Activated naive CD8-positive, alpha-beta T cell treated with anti-CD3 and anti-CD28 coated beads, Interleukin-2, amount 50 U/mL, for 16 hours (primary cell): ENCODE measurements at regions not wholly inside any gene's neighbourhood (a gene's known extent, or its start where the extent isn't known, plus 50 kb on each side); places are given as distances from the start of the nearest gene placed in this dataset.

ENCODE experiments used
- DNase-seq: peaks from one replicate; pipeline ENCODE4 v3.0.0-alpha.2; 2020; ENCODE audit warnings: low read depth, low spot score

DNA sequence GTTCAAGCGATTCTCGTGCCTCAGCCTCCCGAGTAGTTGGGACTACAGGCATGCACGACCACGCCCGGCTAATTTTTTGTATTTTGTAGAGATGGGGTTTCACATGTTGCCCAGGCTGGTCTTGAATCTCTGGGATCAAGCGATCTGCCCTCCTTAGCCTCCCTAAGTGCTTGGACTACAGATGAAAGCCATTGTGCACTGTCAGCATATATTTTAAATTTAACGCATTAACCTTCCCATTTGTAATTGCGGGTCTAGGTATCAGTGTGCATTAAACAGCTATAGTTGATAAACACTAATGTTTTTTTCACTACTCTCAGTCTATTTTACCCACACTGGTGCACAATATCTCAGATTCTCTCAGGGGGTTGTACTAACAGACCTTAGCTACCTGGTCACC is 1930.8 kb downstream of the C4orf33 start:
- DNase-seq, result no peak

DNA sequence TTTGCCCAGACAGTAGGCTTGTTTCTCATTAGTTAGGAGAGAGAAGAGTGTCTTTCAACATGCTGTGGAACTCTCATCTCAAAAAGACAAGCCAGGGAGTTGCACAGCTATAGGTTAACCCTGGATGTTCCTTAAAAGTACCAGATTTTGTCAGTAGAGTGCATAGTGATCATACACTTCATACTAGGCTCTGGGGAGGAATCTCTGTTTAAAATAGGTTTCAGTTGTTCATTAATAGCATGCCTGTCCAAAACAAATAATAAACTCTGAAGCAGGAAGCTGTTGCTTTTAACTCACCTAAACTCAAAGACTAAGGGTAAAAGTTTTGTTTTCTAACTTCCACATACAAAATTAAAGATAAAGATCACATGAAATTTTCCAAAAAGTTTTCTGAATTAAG is 1948.4 kb downstream of the C4orf33 start:
- no peak for DNase-seq

DNA sequence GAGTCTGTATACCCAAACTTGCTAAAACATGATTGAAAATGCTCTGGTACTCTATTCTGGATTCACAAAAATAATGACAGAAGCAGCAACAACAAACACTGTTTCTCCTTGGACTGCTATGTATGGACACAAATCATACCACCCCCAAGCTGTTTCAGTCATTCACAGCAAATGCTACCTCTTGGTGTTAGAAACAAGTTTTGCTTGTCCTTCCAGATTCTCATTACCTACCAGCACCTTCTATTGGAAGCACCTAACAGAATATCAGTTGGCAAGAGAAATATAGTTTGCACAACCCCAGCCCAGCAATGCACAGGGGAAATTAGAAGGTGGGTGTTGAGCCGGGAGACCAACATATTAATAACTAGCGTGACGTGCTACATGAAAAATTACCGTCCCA is 1950.9 kb downstream of the C4orf33 start:
- no peak for DNase-seq

GRCh38 chr4:131052646-131053045 is 1956.7 kb downstream of the C4orf33 start:
- DNase-seq, result no peak

GRCh38 chr4:131054489-131055019 is 1958.6 kb downstream of the C4orf33 start:
- DNase-seq, result no peak

DNA sequence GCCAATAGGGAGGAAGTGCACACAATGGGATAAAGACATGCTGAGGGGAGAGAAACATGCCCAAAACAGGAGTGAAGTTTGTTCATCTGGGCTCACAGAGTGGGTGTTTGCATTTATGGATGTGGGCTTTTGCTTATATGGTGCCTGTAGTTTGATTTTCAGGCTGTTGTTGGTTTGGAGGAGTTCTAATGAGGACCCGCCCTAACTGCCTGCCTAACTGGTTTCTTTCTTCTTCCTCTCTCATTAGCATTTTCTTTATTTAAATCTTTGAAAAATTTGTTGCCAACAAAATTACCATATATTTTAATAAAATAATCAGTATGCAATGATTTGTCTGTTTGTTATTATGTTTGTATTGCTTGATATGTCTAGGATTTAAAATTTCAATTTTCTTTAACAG is 1965.8 kb downstream of the C4orf33 start:
- DNase-seq, result no peak

GRCh38 chr4:131063878-131064277 is 1967.9 kb downstream of the C4orf33 start:
- no peak for DNase-seq

GRCh38 chr4:131081069-131081468 is 1985.1 kb downstream of the C4orf33 start:
- DNase-seq, result no peak

DNA sequence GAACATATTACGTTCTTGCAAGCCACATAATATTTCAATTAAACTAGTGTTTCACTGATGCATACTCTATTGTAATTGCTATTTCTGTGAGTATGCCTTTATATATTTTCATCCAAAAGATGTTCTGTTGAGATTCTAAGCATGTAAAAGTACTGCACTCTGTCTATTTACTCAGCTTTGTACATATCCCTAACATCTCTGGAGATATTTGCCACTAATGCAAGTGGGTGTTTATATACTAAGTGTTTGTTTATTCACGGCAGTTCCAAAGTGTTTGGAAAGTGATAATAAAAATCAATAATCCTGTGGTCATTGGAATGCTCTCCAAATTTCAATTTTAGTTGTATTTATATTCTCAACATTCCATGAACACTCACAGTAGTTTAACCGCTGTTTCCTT is 1989.0 kb downstream of the C4orf33 start:
- DNase-seq, result no peak

DNA sequence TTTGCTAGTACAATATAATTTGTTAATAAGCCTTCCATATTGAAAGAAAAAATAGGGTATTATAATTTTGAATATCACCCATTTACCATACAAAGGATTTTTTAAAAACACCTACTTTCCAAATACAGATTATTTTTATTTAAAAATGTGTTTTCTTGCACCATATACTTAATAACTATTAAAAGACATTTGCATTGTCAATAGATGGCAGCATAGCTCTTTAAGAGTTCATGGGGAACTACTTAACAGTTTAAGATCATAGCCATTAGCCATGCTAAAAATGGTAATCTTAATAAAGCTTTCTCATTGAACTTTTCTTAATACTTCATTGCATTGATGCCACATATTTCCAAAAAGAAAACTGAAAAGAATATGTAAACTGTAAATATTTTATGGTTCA is 1995.9 kb downstream of the C4orf33 start:
- DNase-seq, result no peak

DNA sequence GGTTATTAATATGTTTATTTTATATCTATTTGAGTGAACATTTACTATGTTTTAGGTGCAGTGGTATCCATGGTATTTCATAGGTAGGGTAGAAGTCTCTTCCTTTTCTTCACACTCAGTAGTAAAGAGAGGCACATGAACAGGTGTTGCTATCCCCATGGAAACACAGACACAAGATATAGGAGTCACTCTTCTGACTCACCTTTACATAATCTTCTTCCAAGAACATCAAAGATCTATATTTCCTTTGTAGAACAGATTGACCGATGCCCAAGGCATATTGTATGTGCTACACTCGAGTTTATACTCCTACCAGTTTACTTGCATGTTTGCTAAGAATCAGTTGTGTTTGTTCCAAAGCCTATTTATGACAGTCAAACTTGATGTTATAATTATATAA is 1997.4 kb downstream of the C4orf33 start:
- DNase-seq, result no peak

DNA sequence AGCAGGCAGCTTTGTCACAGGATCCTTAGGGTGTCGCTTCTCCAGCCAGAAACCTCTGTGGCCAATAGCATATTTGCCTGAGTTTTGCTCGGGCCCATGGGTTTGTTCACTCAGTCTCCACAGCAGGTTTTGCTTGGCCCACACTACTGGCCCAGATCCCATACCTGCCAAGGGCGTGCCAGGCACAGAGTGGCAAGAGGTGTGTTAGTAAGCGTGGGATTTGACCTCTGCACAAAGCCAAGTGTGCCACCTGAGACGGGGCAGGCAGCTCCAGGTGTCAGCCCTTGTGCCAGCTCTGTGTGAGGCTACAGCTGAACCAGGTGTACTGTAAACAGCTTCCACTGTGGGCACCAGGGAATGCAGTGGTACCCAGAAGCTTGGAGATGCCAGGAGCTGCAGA is 2003.0 kb downstream of the C4orf33 start:
- DNase-seq, result no peak

DNA sequence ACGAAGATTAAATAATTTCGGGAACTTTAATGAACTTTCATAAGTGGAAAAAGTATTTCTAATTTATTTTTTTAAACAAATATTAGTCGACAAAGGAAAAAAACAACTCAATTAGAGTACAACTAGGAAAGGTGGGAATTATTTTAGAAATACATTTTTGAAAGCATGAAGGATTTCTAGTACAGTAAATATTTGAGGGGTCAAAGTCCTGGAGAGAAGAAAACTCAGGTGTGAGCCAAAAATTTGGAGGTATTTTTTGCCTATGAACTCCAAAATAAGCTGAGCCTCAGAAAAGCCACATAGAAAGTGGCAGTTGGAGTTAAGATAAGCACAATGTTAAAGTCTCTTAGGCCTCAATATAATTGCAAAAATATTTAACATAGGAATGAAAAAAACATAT is 2017.3 kb downstream of the C4orf33 start:
- DNase-seq, result no peak

GRCh38 chr4:131113704-131114103 is 2017.8 kb downstream of the C4orf33 start:
- no peak for DNase-seq

DNA sequence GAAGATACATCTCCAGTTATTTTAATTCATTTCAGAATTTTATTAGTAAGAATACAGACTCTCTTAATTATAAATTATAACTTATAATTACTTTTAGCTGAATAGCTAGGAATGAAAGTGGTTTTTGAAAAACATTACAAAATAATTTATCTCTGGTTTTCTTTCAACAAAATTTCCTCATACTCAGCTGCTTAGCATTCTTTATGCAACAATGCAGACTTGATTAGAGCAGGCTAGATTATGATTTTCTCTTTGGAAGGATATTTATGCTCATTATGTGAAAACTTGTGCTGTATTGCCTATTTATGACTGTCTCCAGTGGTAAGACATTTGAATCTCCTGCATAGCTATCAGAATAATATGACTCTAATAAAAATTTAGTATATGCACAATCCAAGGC is 2023.7 kb downstream of the C4orf33 start:
- DNase-seq, result no peak

DNA sequence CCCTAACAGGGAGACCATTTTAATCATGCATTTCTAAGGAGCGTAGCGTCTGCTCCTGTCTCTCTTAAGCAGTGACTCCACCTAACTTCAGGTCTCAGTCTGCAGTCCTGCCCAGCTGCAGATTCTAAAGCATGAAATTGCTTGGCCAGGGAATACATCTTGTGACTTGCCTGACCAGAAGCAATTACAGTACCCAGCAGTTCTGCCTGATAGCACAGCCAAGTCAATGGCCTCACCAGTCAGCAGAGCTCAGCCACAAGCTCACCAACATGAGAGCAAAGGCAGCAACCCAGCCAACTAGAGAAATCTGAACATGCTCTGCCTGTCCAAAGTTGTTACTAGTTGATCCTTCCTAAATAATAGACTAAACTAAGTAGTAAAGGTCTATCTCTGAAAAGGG is 2011.9 kb upstream of the PCDH10 start:
- no peak for DNase-seq

DNA sequence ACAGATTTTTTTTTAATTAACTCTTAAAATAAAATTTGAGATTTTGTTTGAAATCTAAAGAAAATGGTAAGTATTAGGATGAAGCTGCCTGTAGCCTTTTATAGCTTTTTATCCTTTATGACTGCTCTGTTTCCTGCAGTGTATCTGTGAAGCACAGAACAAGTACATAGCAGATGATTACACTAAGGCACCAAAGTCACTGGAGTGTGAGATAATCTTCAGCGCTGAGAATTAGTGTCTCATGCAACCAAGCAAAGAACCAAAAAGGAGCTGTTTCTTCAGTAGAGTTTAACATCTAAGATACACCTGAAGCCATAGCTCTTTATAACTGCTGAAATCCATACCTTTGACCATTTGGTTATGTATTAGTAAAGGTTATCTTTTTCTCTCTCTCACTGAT is 1989.8 kb upstream of the PCDH10 start:
- no peak for DNase-seq

GRCh38 chr4:131192318-131192717 is 1956.8 kb upstream of the PCDH10 start:
- no peak for DNase-seq

DNA sequence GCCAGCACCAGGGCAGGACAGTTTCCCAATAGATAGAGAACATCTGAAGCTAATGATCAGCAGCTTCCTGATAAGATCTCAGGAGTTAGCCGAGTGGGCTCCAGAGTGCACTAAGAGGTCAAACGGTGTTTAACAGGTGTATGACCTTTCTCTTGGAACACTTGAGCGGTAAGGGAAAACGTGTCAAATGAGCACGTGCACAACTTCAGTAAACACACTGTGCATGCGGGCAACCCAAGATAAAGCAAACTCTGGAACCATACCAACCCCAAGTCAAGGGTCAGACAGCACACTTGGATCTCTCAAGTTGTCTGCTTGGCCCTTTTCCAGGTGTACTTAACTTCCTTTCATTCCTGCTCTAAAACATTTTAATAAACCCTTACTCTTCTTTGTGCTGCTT is 1941.5 kb upstream of the PCDH10 start:
- DNase-seq, result no peak

DNA sequence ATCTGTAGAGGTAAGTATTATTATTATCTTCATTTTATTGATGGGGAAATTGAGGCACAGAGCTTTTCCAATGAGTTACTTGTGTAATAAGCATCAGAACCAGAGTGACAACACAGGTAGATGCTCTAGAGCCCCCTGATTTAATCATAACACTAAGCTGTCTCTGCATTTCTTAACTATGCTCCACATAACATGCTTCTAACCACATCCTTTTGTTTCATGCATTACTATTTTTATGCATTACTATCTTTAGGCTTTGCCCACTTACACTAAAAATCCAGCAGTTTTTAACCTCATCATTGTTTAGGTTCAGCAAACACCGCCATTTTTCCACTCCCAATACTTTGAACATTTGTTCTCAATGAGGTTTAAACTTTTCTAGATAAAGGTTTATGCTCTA is 1900.8 kb upstream of the PCDH10 start:
- no peak for DNase-seq

DNA sequence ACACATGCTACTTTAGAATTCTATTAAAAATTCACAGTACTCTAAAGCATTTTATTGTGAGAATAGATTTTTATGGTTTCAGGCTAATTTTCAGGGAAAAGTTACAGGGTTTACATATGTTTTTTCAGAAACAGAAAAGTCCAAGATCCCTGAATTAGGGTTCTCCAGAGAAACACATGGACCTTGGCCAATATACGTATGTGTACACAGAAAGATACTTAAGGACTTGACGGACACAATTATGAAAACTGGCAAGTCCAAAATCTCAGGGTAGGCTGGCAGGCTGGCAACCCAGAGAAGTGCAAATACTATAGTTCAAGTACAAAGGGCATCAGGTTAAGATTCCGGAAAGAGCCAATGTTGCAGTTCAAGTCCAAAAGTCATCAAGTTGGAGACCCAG is 1897.8 kb upstream of the PCDH10 start:
- DNase-seq, result no peak

DNA sequence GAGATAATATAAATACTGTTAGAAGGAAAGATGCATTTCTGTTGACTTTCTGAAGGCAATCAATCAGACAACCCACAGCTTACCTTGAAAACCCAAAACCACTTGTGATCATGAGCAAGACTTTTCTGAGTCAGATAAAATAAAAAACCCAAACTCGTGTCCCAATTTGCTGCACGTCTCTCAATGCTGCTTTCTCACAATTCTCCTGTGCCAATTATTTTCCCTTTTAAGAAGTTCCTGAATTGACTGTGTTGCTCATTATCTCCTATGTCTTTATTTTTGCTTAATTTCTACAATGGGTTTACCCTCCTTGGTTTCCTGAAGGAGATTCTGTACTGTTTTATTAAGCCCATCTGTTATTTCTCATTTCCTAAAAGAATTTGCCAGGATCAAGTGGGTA is 1891.9 kb upstream of the PCDH10 start:
- DNase-seq, result no peak

- DNase-seq, result no peak
These were observed 1890.7 kb upstream of the PCDH10 start for GRCh38 chr4:131258361-131258760.

- DNase-seq, result no peak
These were observed 1860.7 kb upstream of the PCDH10 start for GRCh38 chr4:131288441-131288840.

DNA sequence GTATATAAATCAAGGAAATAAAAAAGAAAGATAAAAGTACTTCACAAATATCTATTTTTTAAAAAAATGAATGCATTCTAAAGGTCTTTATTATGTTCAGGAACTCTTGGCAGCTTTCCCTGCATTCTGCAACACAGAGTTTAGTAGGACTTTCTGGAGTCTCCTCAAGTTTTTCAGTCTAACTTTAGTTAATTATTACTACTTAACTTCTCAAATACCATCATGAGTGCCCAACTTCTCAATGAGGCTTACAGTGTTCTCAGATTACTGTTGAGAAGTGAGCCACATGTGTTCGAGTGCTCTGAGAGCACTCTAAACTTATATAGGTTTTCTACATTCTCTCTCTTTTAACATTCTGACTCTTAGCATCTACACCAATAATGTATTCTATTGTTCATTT is 1852.9 kb upstream of the PCDH10 start:
- no peak for DNase-seq
